ENCODE measurements at regions not wholly inside any gene's neighbourhood (a gene's known extent, or its start where the extent isn't known, plus 50 kb on each side); places are given as distances from the start of the nearest gene placed in this dataset.

- TF ChIP-seq EZH2 (IDR thresholded peaks at IDR 0.05; ENCODE audit: low read length, missing control alignments): no peak
- TF ChIP-seq CTCF (conservative IDR thresholded peaks at IDR 0.05 in 1 of 2, IDR thresholded peaks at IDR 0.05 in 1 of 2; ENCODE audit: low read depth in 1 of 2, low read length in 2 of 2): no peak
Observed at GRCh38 chr1:60833173-60833572, 249.2 kb upstream of the NFIA start.

All from fibroblast of lung (primary cell).